HCT116 (cell line): ENCODE measurements at regions not wholly inside any gene's neighbourhood (a gene's known extent, or its start where the extent isn't known, plus 50 kb on each side); places are given as distances from the start of the nearest gene placed in this dataset.
A peak's percentile ranks its signal among the peaks of the same experiment; 100 is the strongest.

Source experiments
- ATAC-seq: fragments of 200-7000 bp; cut with Tn5 transposase; 2 replicates; pipeline ENCODE4 v1.9.1; 2020; ENCODE audit warnings: mild to moderate bottlenecking, moderate library complexity
- BruUV-seq: library from RNA; stranded (reverse); fragments of 400-500 nt; replicated peaks from 2 replicates; lab custom pipeline; 2021; lab: Mats Ljungman, UMichigan
- CTCF ChIA-PET: fragments of 300-600 bp; sonication (Branson Sonifier 250); formaldehyde crosslinking; loops from one replicate; lab custom pipeline; 2021; ENCODE audit warnings: antibody characterized with exemption; lab: Charles Lee
- POLR2A ChIA-PET: fragments of 300-600, 350-600 bp; sonication (Branson Sonifier 250); formaldehyde crosslinking; loops from one replicate; lab custom pipeline; 2021; ENCODE audit warnings: antibody characterized with exemption; lab: Charles Lee
- RAD21 ChIA-PET, 2 experiments: fragments of 300-600 bp; sonication (Branson Sonifier 250); formaldehyde crosslinking; loops; one replicate each; lab custom pipeline; 2023; ENCODE audit warnings: low total read pairs in 2 of 2; ENCODE audit not compliant: uncharacterized antibody in 2 of 2, unreplicated experiment in 2 of 2, low non-redundant PET in 1 of 2; lab: Charles Lee
- DNase-seq: peaks from one replicate; pipeline ENCODE4 v3.0.0-alpha.2; 2010; ENCODE audit warnings: low read depth, low spot score
- H2AFZ ChIP-seq: fragments of 200-600 bp; shearing (Covaris generic), sonication (generic); 2 replicates; pipeline ENCODE4 v1.6.1; 2017; ENCODE audit warnings: low read depth, mixed run types, mixed read lengths, antibody characterized with exemption, low read length; ENCODE audit not compliant: poor library complexity, severe bottlenecking
- H3K27ac ChIP-seq: 2 replicates; pipeline ENCODE4 v1.5.1; 2012; ENCODE audit warnings: low read depth, low read length
- H3K27me3 ChIP-seq: fragments of 200-600 bp; sonication (generic); 2 replicates; pipeline ENCODE4 v1.6.1; 2016; ENCODE audit warnings: mixed run types, low read length, mixed read lengths; ENCODE audit not compliant: insufficient read depth
- H3K36me3 ChIP-seq, 2 experiments: fragments of 200-500 bp in 1 of 2; fragments of 200-600 bp in 1 of 2; sonication (Bioruptor generic) in 1 of 2; sonication (generic) in 1 of 2; 2 replicates each; pipeline versions ENCODE4 v1.5.1 to v1.6.1; 2014 to 2016; ENCODE audit warnings: low read length in 2 of 2, inconsistent platforms in 1 of 2, mixed read lengths in 1 of 2, mixed run types in 1 of 2; ENCODE audit not compliant: insufficient read depth in 2 of 2, control insufficient read depth in 1 of 2
- H3K4me1 ChIP-seq, 2 experiments: fragments of 200-600 bp in 1 of 2; sonication (generic) in 1 of 2; 2 replicates each; pipeline versions ENCODE4 v1.5.1 to v1.6.1; 2012 to 2017; ENCODE audit warnings: low read length in 2 of 2, inconsistent platforms in 1 of 2, mild to moderate bottlenecking in 1 of 2, mixed read lengths in 1 of 2, mixed run types in 1 of 2, moderate library complexity in 1 of 2; ENCODE audit not compliant: insufficient read depth in 2 of 2, control insufficient read depth in 1 of 2
- H3K4me2 ChIP-seq: fragments of 200-600 bp; sonication (generic); 2 replicates; pipeline ENCODE4 v1.6.1; 2017; ENCODE audit warnings: mixed run types, low read length, mixed read lengths
- H3K4me3 ChIP-seq, 2 experiments: fragments of 200-600 bp in 1 of 2; sonication (generic) in 1 of 2; replicated peaks in 1 of 2; 2 replicates each; pipeline ENCODE4 v1.5.1; 2011 to 2016; ENCODE audit warnings: low read length in 2 of 2, control low read depth in 1 of 2, low read depth in 1 of 2, mild to moderate bottlenecking in 1 of 2, mixed read lengths in 1 of 2, mixed run types in 1 of 2
- H3K79me2 ChIP-seq: fragments of 200-600 bp; sonication (generic); 2 replicates; pipeline ENCODE4 v1.6.1; 2017; ENCODE audit warnings: mild to moderate bottlenecking, mixed run types, low read length, moderate library complexity, mixed read lengths; ENCODE audit not compliant: insufficient read depth
- H3K9ac ChIP-seq: fragments of 200-600 bp; sonication (generic); 2 replicates; pipeline ENCODE4 v1.6.1; 2016; ENCODE audit warnings: low read length, mixed read lengths
- H3K9me2 ChIP-seq: fragments of 200-600 bp; sonication (generic), shearing (Covaris generic); 2 replicates; pipeline ENCODE4 v1.6.1; 2017; ENCODE audit warnings: mixed run types, mild to moderate bottlenecking, moderate library complexity; ENCODE audit not compliant: insufficient read depth
- H3K9me3 ChIP-seq, 2 experiments: fragments of 200-500 bp in 1 of 2; fragments of 200-600 bp in 1 of 2; sonication (Bioruptor generic) in 1 of 2; sonication (generic) in 1 of 2; 2 replicates each; pipeline ENCODE4 v1.6.1; 2014 to 2017; ENCODE audit warnings: low read length in 2 of 2, mixed read lengths in 2 of 2, inconsistent platforms in 1 of 2, low read depth in 1 of 2, mild to moderate bottlenecking in 1 of 2, mixed run types in 1 of 2, moderate library complexity in 1 of 2; ENCODE audit not compliant: control insufficient read depth in 1 of 2, insufficient read depth in 1 of 2
- H4K20me1 ChIP-seq: fragments of 200-600 bp; sonication (generic), shearing (Covaris generic); 2 replicates; pipeline ENCODE4 v1.6.1; 2017; ENCODE audit warnings: mixed run types, mild to moderate bottlenecking, moderate library complexity; ENCODE audit not compliant: insufficient read depth
- CBX3 ChIP-seq: IDR thresholded peaks from 2 replicates; pipeline ENCODE4 v1.6.1; 2012; ENCODE audit warnings: low read depth
- CTCF ChIP-seq, 3 experiments: fragments of 200-600 bp in 1 of 3; sonication (generic) in 1 of 3; IDR thresholded peaks in 2 of 3; conservative IDR thresholded peaks in 1 of 3; 2 replicates each; pipeline ENCODE4 v1.5.1; 2012 to 2017; ENCODE audit warnings: low read depth in 2 of 3, low read length in 2 of 3, antibody characterized with exemption in 1 of 3, borderline replicate concordance in 1 of 3, control low read depth in 1 of 3, mild to moderate bottlenecking in 1 of 3, mixed read lengths in 1 of 3, mixed run types in 1 of 3, moderate library complexity in 1 of 3; ENCODE audit not compliant: insufficient read depth in 1 of 3
- EGR1 ChIP-seq: IDR thresholded peaks from 2 replicates; pipeline ENCODE4 v1.6.1; 2012; ENCODE audit warnings: low read depth
- FOSL1 ChIP-seq: IDR thresholded peaks from 2 replicates; pipeline ENCODE4 v1.6.1; 2012; ENCODE audit warnings: low read depth
- SRF ChIP-seq: IDR thresholded peaks from 2 replicates; pipeline ENCODE4 v1.6.1; 2012; ENCODE audit warnings: low read depth
- TCF7L2 ChIP-seq: IDR thresholded peaks from 2 replicates; pipeline ENCODE4 v1.7.0; 2011; ENCODE audit warnings: borderline replicate concordance, inconsistent platforms; ENCODE audit not compliant: insufficient read depth, insufficient read length; ENCODE audit errors: extremely low read depth
- intact Hi-C: fragments of 100-400 bp; cut with micrococcal nuclease; formaldehyde crosslinking; loops from 2 replicates; pipeline ENCODE4 v1.10.0; 2022
- TF ChIP-seq, protein P1 (sequence below): IDR thresholded peaks from 2 replicates; pipeline ENCODE4 v1.6.1; 2012

DNA sequence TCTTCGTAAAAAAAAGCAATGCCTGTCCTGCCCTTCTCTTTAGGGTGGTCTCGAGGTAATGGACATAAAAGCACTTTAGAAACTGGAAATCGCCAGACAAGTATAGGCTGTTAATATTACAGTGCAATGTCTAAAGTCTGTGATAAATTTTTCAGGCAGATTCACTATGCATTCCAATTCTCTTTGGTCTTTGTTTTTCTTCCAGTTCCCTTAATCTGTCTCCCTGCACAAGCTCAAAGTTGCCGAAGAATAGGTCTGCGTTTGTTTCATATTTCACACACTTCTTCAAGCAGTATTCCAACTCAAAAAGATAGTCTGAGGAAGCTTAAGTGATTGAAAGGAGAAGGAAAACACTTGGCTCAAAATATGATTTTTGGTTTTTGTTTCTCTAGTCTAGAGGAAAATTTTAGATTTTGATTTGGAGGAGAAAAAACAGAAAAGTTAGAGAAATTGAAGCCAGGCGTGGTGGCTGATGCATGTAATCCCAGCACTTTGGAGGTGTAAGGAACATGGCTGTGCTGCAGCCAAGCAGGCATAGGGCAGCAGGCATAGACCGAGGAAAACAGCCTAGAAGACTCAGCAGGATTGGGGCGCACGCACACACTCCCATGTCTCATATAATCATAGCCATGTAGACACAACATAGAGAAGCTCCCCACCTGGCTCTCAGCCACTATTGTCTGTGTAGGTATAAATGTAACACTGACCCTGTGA is 96.2 kb upstream of the TMPO start (continued):
- TF ChIP-seq CBX3 (no peak), FOSL1 (no peak)

DNA sequence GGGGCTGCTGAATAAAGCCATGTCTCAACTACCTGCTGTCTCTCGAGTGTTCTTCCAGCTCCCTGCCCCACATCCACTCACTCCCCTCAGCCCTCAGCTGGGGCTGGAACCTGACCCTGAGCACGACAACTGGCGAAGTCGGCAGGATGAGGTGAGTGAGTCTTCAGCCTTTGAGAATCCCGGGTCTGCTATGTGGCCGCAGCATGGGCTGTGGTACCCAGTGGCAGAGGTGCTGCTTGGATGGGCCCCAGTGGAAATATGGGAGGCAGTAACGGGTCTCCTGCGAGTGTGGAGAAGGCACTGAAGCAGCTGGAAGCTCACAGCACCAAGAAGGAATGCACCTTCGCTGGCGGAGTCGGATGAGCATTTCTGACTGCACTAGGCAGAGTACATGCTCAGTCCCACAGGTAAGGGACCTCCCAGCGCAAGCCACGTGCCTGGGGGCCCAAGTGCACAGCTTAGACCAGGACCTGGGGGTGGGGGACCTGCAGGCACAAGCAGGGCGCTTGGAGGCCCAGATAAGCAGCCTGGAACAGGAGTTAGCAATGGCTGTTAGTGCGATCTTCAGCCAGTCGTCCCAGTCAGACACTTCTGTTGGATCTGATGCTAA is 95.5 kb upstream of the TMPO start:
- Histone ChIP-seq H3K9ac (no peak overlapping the region), H3K79me2 (no peaks in the 10 kb centered on the region), H3K4me1 (peaks cover 32 to 42% of the 10 kb centered on the region in 2 experiments), H3K27ac (peak overlapping the region; percentile 49; the same call in 1 of the 2 replicates), H3K27me3 (no peaks in the 10 kb centered on the region), H3K4me2 (no peak overlapping the region), H3K9me2 (no peaks in the 10 kb centered on the region), H4K20me1 (no peaks in the 10 kb centered on the region), H3K9me3 (no peaks in the 10 kb centered on the region), H2AFZ (no peak overlapping the region), H3K4me3 (no peak overlapping the region), H3K36me3 (no peaks in the 10 kb centered on the region)
- DNase-seq: no peak
- ATAC-seq: no peak
- POLR2A ChIA-PET: no interaction called here
- intact Hi-C loops: loop anchor here (5.0 kb wide), 1 partner anchor 112 kb away; no protein-coding TSS in a partner anchor
- TF ChIP-seq CTCF (IDR thresholded peaks at IDR 0.05 in 2 of 3, conservative IDR thresholded peaks at IDR 0.05 in 1 of 3; ENCODE audit: borderline replicate concordance in 1 of 3, insufficient read depth in 1 of 3, low read depth in 2 of 3, low read length in 2 of 3) (no peak), TCF7L2 (no peak), EGR1 (no peak), SRF (no peak)
- TF ChIP-seq, protein P1, sequence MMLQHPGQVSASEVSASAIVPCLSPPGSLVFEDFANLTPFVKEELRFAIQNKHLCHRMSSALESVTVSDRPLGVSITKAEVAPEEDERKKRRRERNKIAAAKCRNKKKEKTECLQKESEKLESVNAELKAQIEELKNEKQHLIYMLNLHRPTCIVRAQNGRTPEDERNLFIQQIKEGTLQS: no peak
- no TSS peak for BruUV-seq
- CTCF ChIA-PET: no interaction called here
- RAD21 ChIA-PET: no interaction called here
